Forelimb muscle (tissue), 1 donor: ENCODE measurements at regions not wholly inside any gene's neighbourhood (a gene's known extent, or its start where the extent isn't known, plus 50 kb on each side); places are given as distances from the start of the nearest gene placed in this dataset.

Experiments used
- DNase-seq: peaks from one replicate; pipeline ENCODE4 v3.0.0-alpha.2; 2013; ENCODE audit warnings: low read depth

- no peak for DNase-seq
Observed at GRCh38 chr5:164581889-164582288, 1076.5 kb downstream of the MAT2B start.

- no peak for DNase-seq
Observed at GRCh38 chr5:164593982-164594381, 1088.6 kb downstream of the MAT2B start.

GRCh38 chr5:164597293-164597900 is 1092.0 kb downstream of the MAT2B start:
- DNase-seq: no peak

- DNase-seq: no peak
Observed at GRCh38 chr5:164600274-164600673, 1094.9 kb downstream of the MAT2B start.

- DNase-seq: no peak
Observed at GRCh38 chr5:164600929-164601535, 1095.6 kb downstream of the MAT2B start.

- DNase-seq: no peak
Observed at GRCh38 chr5:164608507-164608906, 1103.1 kb downstream of the MAT2B start.

- DNase-seq: no peak
Observed at GRCh38 chr5:164610374-164610773, 1105.0 kb downstream of the MAT2B start.

- DNase-seq: no peak
Observed at GRCh38 chr5:164614707-164615106, 1109.3 kb downstream of the MAT2B start.

GRCh38 chr5:164617290-164617689 is 1111.9 kb downstream of the MAT2B start:
- DNase-seq: no peak

GRCh38 chr5:164627021-164627420 is 1121.6 kb downstream of the MAT2B start:
- no peak for DNase-seq

GRCh38 chr5:164636456-164636855 is 1131.0 kb downstream of the MAT2B start:
- no peak for DNase-seq

- no peak for DNase-seq
Observed at GRCh38 chr5:164637931-164638521, 1132.6 kb downstream of the MAT2B start.

GRCh38 chr5:164649266-164649665 is 1143.8 kb downstream of the MAT2B start:
- no peak for DNase-seq

GRCh38 chr5:164650427-164650826 is 1145.0 kb downstream of the MAT2B start:
- no peak for DNase-seq

GRCh38 chr5:164651546-164652275 is 1146.3 kb downstream of the MAT2B start:
- DNase-seq: no peak

- no peak for DNase-seq
Observed at GRCh38 chr5:164652276-164652660, 1146.8 kb downstream of the MAT2B start.

GRCh38 chr5:164663198-164663989 is 1158.0 kb downstream of the MAT2B start:
- DNase-seq: no peak

GRCh38 chr5:164671640-164672039 is 1166.2 kb downstream of the MAT2B start:
- no peak for DNase-seq

- DNase-seq: no peak
Observed at GRCh38 chr5:164672205-164672604, 1166.8 kb downstream of the MAT2B start.

- no peak for DNase-seq
Observed at GRCh38 chr5:164672931-164673694, 1167.7 kb downstream of the MAT2B start.

- no peak for DNase-seq
Observed at GRCh38 chr5:164679461-164679860, 1174.0 kb downstream of the MAT2B start.
